Activated CD4-positive, alpha-beta T cell treated with anti-CD3 and anti-CD28 coated beads, Interleukin-2, Interleukin-6, amounts not matched to agents 100 ng/mL and 50 ng/mL, durations not matched to agents 16 hours and 8 hours (primary cell): ENCODE measurements at regions not wholly inside any gene's neighbourhood (a gene's known extent, or its start where the extent isn't known, plus 50 kb on each side); places are given as distances from the start of the nearest gene placed in this dataset.
"Not testable (repeated sequence)": the region's sequence is repeated elsewhere in the genome, so short reads cannot be mapped to it uniquely, and the experiment has no call there.

Experiments
- DNase-seq: peaks from one replicate; pipeline ENCODE4 v3.0.0-alpha.2; 2020

- DNase-seq: not testable (repeated sequence)
Observed at GRCh38 chr13:66144357-66144756, 1085.8 kb downstream of the PCDH9 start.

- DNase-seq: no peak
Observed at GRCh38 chr13:66139701-66140100, 1090.4 kb downstream of the PCDH9 start.

- DNase-seq: no peak
Observed at GRCh38 chr13:66139250-66139649, 1090.9 kb downstream of the PCDH9 start.

DNA sequence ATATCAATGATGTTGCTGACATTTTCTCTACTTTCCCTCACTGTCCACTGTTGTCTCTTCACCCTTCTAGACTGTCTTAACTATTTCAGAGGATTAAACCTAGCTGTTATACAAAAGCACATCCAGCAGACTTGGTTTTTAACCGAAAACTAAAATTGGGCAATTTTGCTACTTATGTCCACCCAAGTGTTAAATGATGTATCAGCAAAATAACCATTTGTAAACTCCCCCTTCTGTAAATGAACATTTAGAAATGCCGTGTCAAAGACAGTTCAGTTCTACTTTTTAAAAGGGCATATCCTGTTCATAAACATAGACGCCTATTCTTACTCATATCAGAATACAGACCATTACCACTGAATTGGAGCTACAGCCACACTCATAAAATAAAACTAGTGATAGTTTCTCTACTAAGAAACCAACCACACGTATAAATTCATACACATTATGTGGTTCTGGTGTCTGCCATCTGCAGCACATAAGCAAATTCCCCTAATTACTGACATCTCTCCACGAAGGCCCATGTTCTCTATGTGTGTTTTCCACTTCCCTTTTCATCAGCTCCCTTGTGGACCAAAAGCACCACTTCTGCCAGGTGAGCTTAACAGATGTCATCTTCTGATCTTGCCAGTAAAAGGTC, 1091.8 kb downstream of the PCDH9 start:
- DNase-seq: no peak

- DNase-seq: no peak
Observed at GRCh38 chr13:66137384-66137783, 1092.8 kb downstream of the PCDH9 start.

DNA sequence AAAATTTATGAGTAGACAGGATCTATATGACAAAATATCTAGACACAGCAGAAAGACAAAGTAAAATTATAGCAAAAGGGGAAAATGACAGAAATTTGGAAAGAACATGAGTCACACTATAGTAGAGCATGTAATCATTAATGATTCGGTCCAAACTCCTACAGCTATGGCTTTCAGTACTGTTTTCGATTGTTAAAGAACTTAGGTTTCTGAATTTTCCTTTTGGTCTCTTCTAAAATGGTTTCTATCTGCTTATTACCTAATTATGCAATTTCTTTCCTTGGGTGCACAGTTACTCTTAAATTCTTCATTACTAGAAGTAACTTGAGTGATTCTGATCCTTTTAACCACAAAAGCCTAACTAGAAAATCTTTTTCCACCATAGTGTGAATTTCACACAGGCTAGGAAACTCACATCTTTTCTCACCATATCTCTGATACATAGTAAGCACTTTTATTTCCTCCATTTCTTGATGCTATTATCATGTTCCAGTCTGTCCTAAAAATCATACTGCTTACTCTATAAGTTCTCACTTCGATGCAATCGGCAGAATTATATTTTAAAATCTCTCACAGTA, 1101.4 kb downstream of the PCDH9 start:
- no peak for DNase-seq

DNA sequence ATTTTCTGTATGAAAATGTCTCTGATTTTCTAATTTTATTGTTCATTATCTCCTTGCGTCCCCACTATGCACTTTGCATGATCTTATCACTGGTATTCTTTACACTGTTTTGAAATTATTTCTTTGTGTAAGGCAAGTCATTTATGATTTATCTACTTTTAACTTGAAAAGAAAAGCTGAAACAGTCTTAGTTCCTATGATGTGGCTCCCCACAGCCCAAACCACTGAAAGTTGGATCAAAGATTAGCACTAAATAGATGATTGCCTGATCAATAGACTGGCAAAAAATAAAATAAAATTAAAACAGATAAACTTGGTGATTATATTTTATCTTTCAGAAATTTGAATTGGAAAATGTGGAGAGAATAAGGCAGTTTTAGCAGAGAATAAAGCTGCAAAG, 1101.9 kb downstream of the PCDH9 start:
- no peak for DNase-seq

GRCh38 chr13:66117563-66117962, 1112.6 kb downstream of the PCDH9 start:
- DNase-seq: no peak

DNA sequence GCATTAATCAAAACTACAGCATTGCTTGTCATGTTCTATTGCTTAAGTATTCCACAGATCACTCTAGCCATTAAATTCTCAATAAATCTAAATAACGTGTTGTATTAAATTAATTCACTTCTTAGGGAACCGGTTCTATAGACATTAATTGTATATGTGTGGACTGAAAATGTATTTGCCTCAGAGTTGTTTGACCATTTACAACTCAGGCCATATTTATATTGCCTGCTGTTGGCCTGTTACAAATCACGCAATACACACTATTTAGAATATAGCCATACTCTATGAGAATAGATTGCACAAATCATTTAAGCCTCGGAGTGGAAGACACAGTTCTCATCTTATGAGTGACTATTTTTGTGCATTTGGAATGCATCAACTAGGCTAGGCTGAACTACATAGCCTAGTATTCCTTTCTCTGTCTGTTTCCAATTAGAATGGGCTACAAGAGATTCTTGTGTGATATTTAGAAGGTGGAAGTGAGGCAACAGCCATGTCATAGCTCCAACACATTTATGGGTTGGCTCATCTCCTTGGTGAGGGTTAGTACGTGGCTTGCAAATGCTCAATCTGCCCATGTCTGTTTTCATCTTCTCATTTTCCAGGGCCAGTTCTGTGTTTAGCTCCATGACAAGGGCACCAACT, 1116.1 kb downstream of the PCDH9 start:
- no peak for DNase-seq

- DNase-seq: no peak
Observed at GRCh38 chr13:66111628-66112027, 1118.5 kb downstream of the PCDH9 start.

DNA sequence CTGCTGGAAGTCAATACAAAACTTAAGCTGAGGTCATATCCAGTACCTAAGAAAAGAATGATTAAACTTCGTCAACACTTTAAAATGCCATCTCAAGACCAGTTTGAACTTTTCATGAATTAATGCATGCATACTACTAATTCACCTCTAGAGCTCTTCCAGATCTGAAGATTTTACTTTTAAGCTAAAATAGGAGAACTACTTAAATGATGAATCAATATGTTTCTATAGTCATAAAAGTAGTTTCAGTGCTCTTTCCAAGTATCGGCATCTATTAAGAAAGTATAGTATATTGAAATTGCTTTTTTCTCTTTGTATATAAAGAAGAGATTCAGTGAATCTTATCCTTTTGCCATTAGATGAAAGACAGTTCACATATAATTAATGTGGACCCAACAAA, 1123.9 kb downstream of the PCDH9 start:
- DNase-seq: no peak

DNA sequence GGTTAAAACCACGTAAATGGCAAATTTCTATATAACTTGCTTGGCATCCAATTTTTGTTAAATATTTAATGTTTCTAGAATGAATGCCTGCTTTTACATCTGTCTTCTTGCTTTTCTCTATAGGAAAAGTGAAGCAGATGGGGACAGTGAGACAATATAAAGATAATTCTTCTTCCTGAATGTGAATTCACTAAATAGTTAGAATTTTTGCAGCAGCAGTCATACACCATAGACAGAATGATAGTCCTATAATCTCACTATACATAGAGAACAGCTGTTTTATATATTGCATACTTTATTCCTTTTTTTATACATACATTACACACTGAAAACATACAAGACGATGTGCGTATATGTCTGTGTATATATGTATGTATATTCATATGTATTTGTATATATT, 1127.3 kb downstream of the PCDH9 start:
- no peak for DNase-seq

DNA sequence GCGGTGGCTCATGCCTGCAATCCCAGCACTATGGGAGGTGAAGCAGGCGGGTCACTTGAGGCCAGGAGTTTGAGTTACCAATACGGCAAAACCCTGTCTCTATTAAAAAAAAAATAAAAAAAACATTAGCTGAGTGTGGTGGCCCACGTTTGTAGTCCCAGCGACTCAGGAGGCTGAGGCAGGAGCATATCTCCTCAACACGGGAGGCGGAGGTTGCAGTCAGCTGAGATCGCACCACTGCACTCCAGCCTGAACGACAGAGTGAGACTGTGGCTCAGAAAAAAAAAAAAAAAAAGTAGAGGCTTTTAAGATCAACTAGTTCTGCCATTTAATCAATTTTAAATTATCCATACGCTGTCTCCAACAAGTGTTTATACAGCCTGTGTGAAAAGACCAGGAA, 1130.3 kb downstream of the PCDH9 start:
- no peak for DNase-seq

DNA sequence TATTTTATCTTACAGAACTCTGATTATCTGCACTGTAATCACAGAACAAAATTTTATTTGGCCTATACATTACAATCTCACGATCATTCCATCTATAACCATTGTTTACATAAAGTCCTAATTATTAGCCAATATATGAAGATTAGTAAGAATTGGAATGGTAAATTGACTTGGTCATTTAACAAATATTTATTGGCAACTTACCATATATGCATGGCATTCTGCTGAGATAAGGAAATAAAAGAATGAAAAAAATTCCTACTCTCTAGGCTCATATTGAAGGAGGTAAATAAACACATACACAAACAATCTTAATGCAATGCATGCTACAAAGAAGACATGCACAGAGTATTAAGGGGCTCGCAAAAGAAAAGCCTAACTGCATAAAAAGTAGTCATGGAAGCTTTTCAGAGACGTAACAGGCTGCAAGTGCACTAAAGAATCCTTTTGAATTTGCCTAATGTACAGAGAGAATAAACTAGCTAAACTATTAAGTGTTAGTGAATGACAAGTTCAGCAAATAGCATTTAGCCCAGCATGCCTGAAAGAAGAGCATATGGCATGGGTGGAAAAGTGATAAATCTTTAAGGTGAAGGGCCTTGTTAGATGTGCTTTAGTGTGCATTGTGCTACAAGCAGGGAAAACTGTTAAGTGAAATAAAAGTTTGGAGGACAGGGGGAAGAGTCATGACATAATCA, 1131.1 kb downstream of the PCDH9 start:
- no peak for DNase-seq

- DNase-seq: no peak
Observed at GRCh38 chr13:66089711-66090110, 1140.4 kb downstream of the PCDH9 start.

GRCh38 chr13:66087269-66087710, 1142.8 kb downstream of the PCDH9 start:
- no peak for DNase-seq

DNA sequence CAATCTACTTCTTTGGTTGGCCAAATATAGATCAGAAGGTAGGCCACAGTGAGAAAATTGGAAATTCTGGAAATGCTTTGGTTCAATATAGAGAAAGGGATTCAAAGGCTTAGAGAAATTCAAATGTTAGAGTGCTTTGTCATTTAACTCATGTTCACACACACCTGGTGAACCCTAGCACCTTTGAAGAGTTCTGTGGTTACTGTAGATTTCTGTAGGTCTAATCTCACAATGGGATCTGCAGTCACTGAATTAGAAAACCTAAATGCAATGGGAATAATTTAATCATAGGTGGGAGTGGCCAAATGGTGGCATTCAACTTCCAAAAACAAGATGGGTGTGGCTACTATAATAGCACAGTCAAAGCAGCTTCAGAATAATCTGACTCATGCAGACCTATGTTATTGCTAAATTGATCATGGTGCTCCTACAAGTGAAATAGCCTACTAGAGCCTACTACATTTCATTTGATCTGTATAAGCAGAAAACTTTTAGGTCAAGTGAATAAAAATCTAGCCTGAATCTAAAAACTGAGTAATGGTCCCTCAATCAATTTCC, 1152.9 kb downstream of the PCDH9 start:
- no peak for DNase-seq

DNA sequence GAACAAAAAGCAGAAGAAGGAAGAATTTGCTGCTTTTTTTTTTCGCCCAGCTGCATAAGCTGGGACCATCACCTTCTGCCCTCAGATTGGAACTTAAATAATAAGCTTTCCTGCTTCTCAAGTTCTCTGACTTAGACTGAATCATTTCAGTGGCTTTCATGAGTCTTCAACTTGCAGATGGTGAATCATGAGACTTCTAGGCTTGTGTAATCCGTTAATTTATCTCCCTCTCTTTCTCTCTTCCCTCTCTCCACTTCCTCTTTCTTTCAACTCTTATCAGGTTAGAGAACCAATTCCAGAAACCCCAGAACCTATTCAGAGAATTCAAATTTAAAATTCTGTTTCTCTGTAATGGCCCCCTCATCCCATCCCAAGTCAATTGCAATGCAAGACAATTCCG, 1153.7 kb downstream of the PCDH9 start:
- DNase-seq: no peak

GRCh38 chr13:66074018-66074615, 1156.0 kb downstream of the PCDH9 start:
- no peak for DNase-seq

DNA sequence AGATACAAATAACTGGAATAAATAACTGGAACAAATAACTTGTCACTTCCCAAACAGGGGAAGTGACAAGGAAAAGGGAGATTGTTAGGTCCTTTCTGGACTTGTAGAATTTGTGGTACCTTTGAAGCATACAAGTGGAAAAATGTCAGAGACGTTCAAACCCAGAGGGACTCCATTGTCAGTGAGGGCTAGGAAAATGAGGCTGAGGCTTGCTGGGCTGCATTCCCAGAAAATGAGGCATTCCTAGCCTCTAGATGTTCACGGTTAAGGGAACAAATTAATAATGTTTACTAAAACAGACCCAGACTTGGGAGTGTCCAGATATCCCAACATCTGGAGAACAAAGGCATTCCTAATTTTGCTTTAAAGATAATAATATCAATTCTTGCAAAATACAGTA, 1158.0 kb downstream of the PCDH9 start:
- DNase-seq: not testable (repeated sequence)

- no peak for DNase-seq
Observed at GRCh38 chr13:66071608-66072007, 1158.5 kb downstream of the PCDH9 start.

DNA sequence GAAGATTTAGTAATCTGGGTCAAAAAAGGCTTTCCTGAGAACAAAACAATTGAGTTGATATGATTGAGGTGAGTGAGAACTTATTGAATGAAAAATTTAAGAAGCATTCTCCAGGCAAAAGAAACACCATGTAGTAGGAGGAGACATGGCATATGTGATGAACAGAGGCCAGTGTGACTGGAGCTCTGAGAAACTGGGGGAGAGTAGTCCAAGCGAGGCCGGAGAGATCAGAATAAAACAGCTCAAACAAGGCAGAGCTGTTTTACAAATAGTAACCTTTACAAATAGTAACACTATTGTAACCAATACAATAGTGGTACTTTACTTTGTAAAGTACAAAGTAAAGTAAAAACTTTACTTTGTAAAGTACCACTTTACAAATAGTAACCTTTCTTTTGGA, 1159.1 kb downstream of the PCDH9 start:
- DNase-seq: no peak

DNA sequence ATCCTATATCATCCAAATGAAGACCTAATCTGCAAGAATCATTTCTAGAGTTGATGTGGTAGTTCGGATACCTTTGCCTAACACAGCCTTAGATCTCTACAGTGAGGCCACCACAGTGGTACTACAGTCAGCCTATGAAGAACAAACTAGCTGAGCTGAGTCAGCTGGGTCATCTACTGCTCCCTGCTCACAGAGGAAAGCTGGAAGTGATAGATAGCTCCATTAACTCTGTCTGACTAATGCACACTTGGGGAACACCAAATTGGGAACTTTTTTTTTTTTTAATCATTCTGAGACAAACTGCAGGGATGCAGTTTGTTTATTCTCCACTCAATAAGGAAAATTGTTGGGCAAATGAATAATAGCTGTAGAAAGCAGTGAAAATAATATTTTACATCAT, 1160.6 kb downstream of the PCDH9 start:
- no peak for DNase-seq
